Vagina (tissue), 2 donors: ENCODE measurements at regions not wholly inside any gene's neighbourhood (a gene's known extent, or its start where the extent isn't known, plus 50 kb on each side); places are given as distances from the start of the nearest gene placed in this dataset.

ENCODE experiments used
- CTCF ChIP-seq, 3 experiments: fragments of 450-650 bp in 2 of 3; fragments of 200-600 bp in 1 of 3; sonication (generic) in 1 of 3; IDR thresholded peaks; one replicate each; pipeline ENCODE4 v1.5.1; 2017 to 2019; ENCODE audit warnings: antibody characterized with exemption in 3 of 3, mild to moderate bottlenecking in 2 of 3, moderate library complexity in 2 of 3
- POLR2AphosphoS5 ChIP-seq, 2 donors: sonication (generic); formaldehyde crosslinking; IDR thresholded peaks; one replicate each; pipeline ENCODE4 v1.9.0; 2017; ENCODE audit warnings: antibody characterized with exemption in 2 of 2, mild to moderate bottlenecking in 2 of 2, low read depth in 1 of 2; ENCODE audit not compliant: insufficient read depth in 1 of 2

GRCh38 chr2:7471185-7471584 lies 554.0 kb downstream of the RNF144A start:
- TF ChIP-seq CTCF (IDR thresholded peaks at IDR 0.05) = no peak
- TF ChIP-seq POLR2AphosphoS5 (IDR thresholded peaks at IDR 0.05; ENCODE audit: insufficient read depth in 1 of 2, low read depth in 1 of 2) = no peak
